ENCODE measurements at regions not wholly inside any gene's neighbourhood (a gene's known extent, or its start where the extent isn't known, plus 50 kb on each side); places are given as distances from the start of the nearest gene placed in this dataset.

GRCh38 chr1:106748606-106749005 lies 307.9 kb upstream of the PRMT6 start:
- 100% methylated on average over 1 of the region's 2 CpGs for WGBS (ENCODE audit: insufficient coverage, low lambda C conversion rate)
- Histone ChIP-seq H3K4me3 (ENCODE audit: low read length) (no peak overlapping the region), H3K36me3 (ENCODE audit: control insufficient read depth, insufficient read depth, low read length) (no peaks in the 10 kb centered on the region), H3K9me3 (ENCODE audit: control insufficient read depth, low read depth, low read length) (no peaks in the 10 kb centered on the region), H3K27ac (ENCODE audit: low read length) (no peak overlapping the region), H3K27me3 (ENCODE audit: control insufficient read depth, insufficient read depth, low read length) (no peaks in the 10 kb centered on the region), H3K4me1 (ENCODE audit: control insufficient read depth, insufficient read depth, low read length) (no peaks in the 10 kb centered on the region)
- no peak for DNase-seq

GRCh38 chr1:106749491-106749890 lies 307.0 kb upstream of the PRMT6 start:
- no peaks in the 10 kb centered on the region for H3K36me3 ChIP-seq (ENCODE audit: control insufficient read depth, insufficient read depth, low read length)
- no peak overlapping the region for H3K4me3 ChIP-seq (ENCODE audit: low read length)
- no peaks in the 10 kb centered on the region for H3K9me3 ChIP-seq (ENCODE audit: control insufficient read depth, low read depth, low read length)
- WGBS (ENCODE audit: insufficient coverage, low lambda C conversion rate): no CpG with 5 or more reads among the region's 2 CpGs
- no peak for DNase-seq
- no peak overlapping the region for H3K27ac ChIP-seq (ENCODE audit: low read length)
- no peaks in the 10 kb centered on the region for H3K27me3 ChIP-seq (ENCODE audit: control insufficient read depth, insufficient read depth, low read length)
- H3K4me1 ChIP-seq (ENCODE audit: control insufficient read depth, insufficient read depth, low read length): no peaks in the 10 kb centered on the region

- no peak overlapping the region for H3K4me3 ChIP-seq (ENCODE audit: low read length)
- H3K27me3 ChIP-seq (ENCODE audit: control insufficient read depth, insufficient read depth, low read length): no peaks in the 10 kb centered on the region
- no peak overlapping the region for H3K27ac ChIP-seq (ENCODE audit: low read length)
- 80% methylated on average over 1 of the region's 1 CpG for WGBS (ENCODE audit: insufficient coverage, low lambda C conversion rate)
- H3K4me1 ChIP-seq (ENCODE audit: control insufficient read depth, insufficient read depth, low read length): no peaks in the 10 kb centered on the region
- DNase-seq: no peak
- no peaks in the 10 kb centered on the region for H3K36me3 ChIP-seq (ENCODE audit: control insufficient read depth, insufficient read depth, low read length)
- no peaks in the 10 kb centered on the region for H3K9me3 ChIP-seq (ENCODE audit: control insufficient read depth, low read depth, low read length)
These were observed 306.6 kb upstream of the PRMT6 start for GRCh38 chr1:106749906-106750305.

- Histone ChIP-seq H3K4me1 (ENCODE audit: control insufficient read depth, insufficient read depth, low read length) (no peaks in the 10 kb centered on the region), H3K9me3 (ENCODE audit: control insufficient read depth, low read depth, low read length) (no peaks in the 10 kb centered on the region), H3K36me3 (ENCODE audit: control insufficient read depth, insufficient read depth, low read length) (no peaks in the 10 kb centered on the region), H3K27ac (ENCODE audit: low read length) (no peak overlapping the region), H3K27me3 (ENCODE audit: control insufficient read depth, insufficient read depth, low read length) (no peaks in the 10 kb centered on the region), H3K4me3 (ENCODE audit: low read length) (no peak overlapping the region)
- no peak for DNase-seq
- WGBS (ENCODE audit: insufficient coverage, low lambda C conversion rate): 89% methylated on average over 1 of the region's 2 CpGs
These were observed 305.5 kb upstream of the PRMT6 start for GRCh38 chr1:106751002-106751401.

GRCh38 chr1:106753066-106753465 lies 303.4 kb upstream of the PRMT6 start:
- H3K27me3 ChIP-seq (ENCODE audit: control insufficient read depth, insufficient read depth, low read length): no peaks in the 10 kb centered on the region
- no peak for DNase-seq
- H3K36me3 ChIP-seq (ENCODE audit: control insufficient read depth, insufficient read depth, low read length): no peaks in the 10 kb centered on the region
- H3K27ac ChIP-seq (ENCODE audit: low read length): no peak overlapping the region
- H3K4me1 ChIP-seq (ENCODE audit: control insufficient read depth, insufficient read depth, low read length): no peaks in the 10 kb centered on the region
- no peaks in the 10 kb centered on the region for H3K9me3 ChIP-seq (ENCODE audit: control insufficient read depth, low read depth, low read length)
- no CpG with 5 or more reads among the region's 1 CpG for WGBS (ENCODE audit: insufficient coverage, low lambda C conversion rate)
- no peak overlapping the region for H3K4me3 ChIP-seq (ENCODE audit: low read length)

- Histone ChIP-seq H3K4me3 (ENCODE audit: low read length) (no peak overlapping the region), H3K27ac (ENCODE audit: low read length) (no peak overlapping the region), H3K4me1 (ENCODE audit: control insufficient read depth, insufficient read depth, low read length) (no peaks in the 10 kb centered on the region), H3K36me3 (ENCODE audit: control insufficient read depth, insufficient read depth, low read length) (no peaks in the 10 kb centered on the region), H3K27me3 (ENCODE audit: control insufficient read depth, insufficient read depth, low read length) (no peaks in the 10 kb centered on the region), H3K9me3 (ENCODE audit: control insufficient read depth, low read depth, low read length) (no peaks in the 10 kb centered on the region)
- 90% methylated on average over 1 of the region's 1 CpG for WGBS (ENCODE audit: insufficient coverage, low lambda C conversion rate)
- no peak for DNase-seq
These were observed 301.5 kb upstream of the PRMT6 start for GRCh38 chr1:106754957-106755356.

- Histone ChIP-seq H3K9me3 (ENCODE audit: control insufficient read depth, low read depth, low read length) (no peaks in the 10 kb centered on the region), H3K27ac (ENCODE audit: low read length) (no peak overlapping the region), H3K27me3 (ENCODE audit: control insufficient read depth, insufficient read depth, low read length) (no peaks in the 10 kb centered on the region), H3K4me3 (ENCODE audit: low read length) (no peak overlapping the region), H3K4me1 (ENCODE audit: control insufficient read depth, insufficient read depth, low read length) (no peaks in the 10 kb centered on the region), H3K36me3 (ENCODE audit: control insufficient read depth, insufficient read depth, low read length) (no peaks in the 10 kb centered on the region)
- peak in 1 of 2 donors; percentile 1 for DNase-seq
- WGBS (ENCODE audit: insufficient coverage, low lambda C conversion rate): no CpG with 5 or more reads among the region's 1 CpG
These were observed 300.6 kb upstream of the PRMT6 start for GRCh38 chr1:106755682-106756406.

- DNase-seq: no peak
- no peaks in the 10 kb centered on the region for H3K4me1 ChIP-seq (ENCODE audit: control insufficient read depth, insufficient read depth, low read length)
- H3K4me3 ChIP-seq (ENCODE audit: low read length): no peak overlapping the region
- no peaks in the 10 kb centered on the region for H3K27me3 ChIP-seq (ENCODE audit: control insufficient read depth, insufficient read depth, low read length)
- H3K27ac ChIP-seq (ENCODE audit: low read length): no peak overlapping the region
- WGBS (ENCODE audit: insufficient coverage, low lambda C conversion rate): no CpG with 5 or more reads among the region's 1 CpG
- H3K9me3 ChIP-seq (ENCODE audit: control insufficient read depth, low read depth, low read length): no peaks in the 10 kb centered on the region
- H3K36me3 ChIP-seq (ENCODE audit: control insufficient read depth, insufficient read depth, low read length): no peaks in the 10 kb centered on the region
These were observed 299.7 kb upstream of the PRMT6 start for GRCh38 chr1:106756752-106757151.

GRCh38 chr1:106768077-106768476 lies 288.4 kb upstream of the PRMT6 start:
- Histone ChIP-seq H3K4me3 (ENCODE audit: low read length) (no peak overlapping the region), H3K36me3 (ENCODE audit: control insufficient read depth, insufficient read depth, low read length) (no peaks in the 10 kb centered on the region), H3K27me3 (ENCODE audit: control insufficient read depth, insufficient read depth, low read length) (no peaks in the 10 kb centered on the region), H3K27ac (ENCODE audit: low read length) (no peak overlapping the region), H3K4me1 (ENCODE audit: control insufficient read depth, insufficient read depth, low read length) (no peaks in the 10 kb centered on the region), H3K9me3 (ENCODE audit: control insufficient read depth, low read depth, low read length) (peaks cover under 1% of the 10 kb centered on the region)
- WGBS (ENCODE audit: insufficient coverage, low lambda C conversion rate): 93% methylated on average over 2 of the region's 2 CpGs
- DNase-seq: no peak

- 100% methylated on average over 1 of the region's 2 CpGs for WGBS (ENCODE audit: insufficient coverage, low lambda C conversion rate)
- H3K4me3 ChIP-seq (ENCODE audit: low read length): no peak overlapping the region
- H3K27me3 ChIP-seq (ENCODE audit: control insufficient read depth, insufficient read depth, low read length): no peaks in the 10 kb centered on the region
- no peak overlapping the region for H3K27ac ChIP-seq (ENCODE audit: low read length)
- H3K4me1 ChIP-seq (ENCODE audit: control insufficient read depth, insufficient read depth, low read length): no peaks in the 10 kb centered on the region
- H3K36me3 ChIP-seq (ENCODE audit: control insufficient read depth, insufficient read depth, low read length): no peaks in the 10 kb centered on the region
- H3K9me3 ChIP-seq (ENCODE audit: control insufficient read depth, low read depth, low read length): peaks cover 4% of the 10 kb centered on the region
- DNase-seq: no peak
These were observed 288.0 kb upstream of the PRMT6 start for GRCh38 chr1:106768501-106768900.

GRCh38 chr1:106773206-106773605 lies 283.3 kb upstream of the PRMT6 start:
- no peak for DNase-seq
- Histone ChIP-seq H3K36me3 (ENCODE audit: control insufficient read depth, insufficient read depth, low read length) (no peaks in the 10 kb centered on the region), H3K4me3 (ENCODE audit: low read length) (no peak overlapping the region), H3K27me3 (ENCODE audit: control insufficient read depth, insufficient read depth, low read length) (no peaks in the 10 kb centered on the region), H3K4me1 (ENCODE audit: control insufficient read depth, insufficient read depth, low read length) (no peaks in the 10 kb centered on the region), H3K27ac (ENCODE audit: low read length) (no peak overlapping the region), H3K9me3 (ENCODE audit: control insufficient read depth, low read depth, low read length) (peaks cover 4% of the 10 kb centered on the region)
- no CpG with 5 or more reads among the region's 2 CpGs for WGBS (ENCODE audit: insufficient coverage, low lambda C conversion rate)

Measured in large intestine (tissue), 3 donors.